HTR-8/SVneo (cell line): ENCODE measurements at regions not wholly inside any gene's neighbourhood (a gene's known extent, or its start where the extent isn't known, plus 50 kb on each side); places are given as distances from the start of the nearest gene placed in this dataset.

Source experiments
- DNase-seq: peaks from one replicate; pipeline ENCODE4 v3.0.0; 2011; ENCODE audit warnings: low spot score, mixed read lengths; ENCODE audit not compliant: insufficient read length
- FAIRE-seq: peaks from 2 replicates; lab custom pipeline; 2011; peaks lifted over from hg19 to GRCh38; lab: Jason Lieb, UNC

DNA sequence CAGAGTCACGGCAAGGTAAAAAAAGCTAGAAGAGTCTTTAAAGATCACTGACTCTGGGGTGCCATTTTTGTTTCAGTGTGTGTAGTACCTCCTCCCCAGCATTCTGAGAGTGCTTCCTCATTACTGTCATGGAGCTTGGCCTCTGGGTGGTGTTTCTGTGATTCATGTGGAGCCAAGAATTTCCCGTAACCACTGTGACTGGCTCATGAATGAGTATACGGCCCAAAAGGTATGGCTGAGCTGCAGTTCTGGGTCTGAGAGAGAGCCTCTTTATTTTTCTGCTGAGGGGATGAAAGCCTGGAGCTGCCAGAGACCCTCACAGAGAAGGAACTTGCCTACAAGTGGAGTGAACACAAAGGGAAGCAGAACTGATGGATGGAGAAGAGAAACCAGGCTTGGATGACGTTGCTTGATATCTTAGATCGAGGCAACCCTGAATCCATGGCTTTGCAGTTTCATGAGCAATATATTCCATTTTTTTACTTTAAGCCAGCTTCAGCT lies 85.6 kb downstream of the PTTG1 start:
- no peak for DNase-seq
- FAIRE-seq = no peak

DNA sequence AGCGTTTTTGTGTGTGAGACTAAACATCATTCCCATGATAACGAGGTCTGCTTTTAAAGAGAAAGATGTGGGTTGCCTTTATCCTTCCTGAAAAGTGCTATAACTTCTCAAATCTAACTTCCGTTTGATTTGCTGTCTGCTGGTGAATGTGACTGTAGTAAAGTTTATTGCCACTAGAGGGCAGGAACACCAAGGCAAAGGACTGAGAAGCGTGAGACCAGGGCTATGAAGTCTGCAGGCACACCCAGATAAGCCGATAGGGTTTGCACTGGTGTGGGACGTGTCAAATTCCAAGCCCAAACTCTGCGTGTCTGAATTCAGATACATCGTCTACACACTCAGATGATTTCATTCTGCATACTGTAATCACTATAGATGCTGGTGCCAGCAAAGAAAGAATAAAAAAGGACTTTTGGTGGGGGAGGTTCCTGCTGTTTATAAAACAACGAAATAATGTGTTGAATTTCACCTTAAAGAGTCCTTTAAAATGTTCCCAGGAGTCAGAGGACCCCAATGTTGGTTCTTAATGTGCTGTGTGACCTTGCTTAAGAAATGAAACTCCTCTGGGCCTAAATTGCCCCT lies 87.2 kb downstream of the PTTG1 start:
- FAIRE-seq (peak; percentile 60), DNase-seq (peak; percentile 80)

DNA sequence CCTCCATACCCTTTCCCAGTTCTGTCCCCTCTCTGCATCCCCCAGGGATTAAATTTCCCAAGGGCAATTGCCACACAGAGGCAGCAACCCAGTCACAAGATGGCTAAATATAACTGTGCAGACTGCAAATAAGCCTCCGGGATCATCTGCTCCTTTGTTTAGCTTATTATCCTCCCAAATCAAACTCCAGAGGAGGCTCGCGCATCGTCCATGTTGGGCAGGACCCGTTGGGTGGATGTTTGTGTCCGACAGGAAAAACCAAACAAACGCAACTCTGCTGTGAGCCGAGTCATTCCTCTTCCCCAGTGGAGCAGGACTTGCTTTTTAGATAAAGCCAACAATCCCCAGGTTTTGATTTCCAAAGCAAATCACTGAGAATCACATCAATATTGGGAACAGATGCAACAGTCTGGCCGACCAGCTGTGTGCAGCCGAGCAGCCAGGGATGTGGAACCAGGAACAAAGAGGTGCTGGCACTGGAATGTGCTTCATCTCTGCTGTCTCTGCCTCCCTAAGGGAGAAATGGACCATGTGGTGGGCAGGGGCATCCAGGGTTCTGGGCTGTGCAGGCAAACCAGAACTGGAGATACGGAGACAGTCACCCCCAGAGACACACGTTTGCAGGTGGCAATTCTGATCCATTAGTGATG lies 89.8 kb downstream of the PTTG1 start:
- no peak for DNase-seq
- no peak for FAIRE-seq
